Fibroblast of skin of right quadriceps (primary cell): ENCODE measurements at regions not wholly inside any gene's neighbourhood (a gene's known extent, or its start where the extent isn't known, plus 50 kb on each side); places are given as distances from the start of the nearest gene placed in this dataset.
A peak's percentile ranks its signal among the peaks of the same experiment; 100 is the strongest.

Source experiments
- DNase-seq: peaks from one replicate; pipeline ENCODE4 v3.0.0-alpha.2; 2013

GRCh38 chr14:65286443-65286842 lies 126.1 kb upstream of the FUT8 start:
- peak; percentile 27 for DNase-seq

GRCh38 chr14:65287264-65288131 lies 125.0 kb upstream of the FUT8 start:
- DNase-seq, result no peak

- DNase-seq, result peak; percentile 96
Observed at GRCh38 chr14:65290830-65291229, 121.7 kb upstream of the FUT8 start.

- DNase-seq, result no peak
Observed at GRCh38 chr14:65291531-65291930, 121.0 kb upstream of the FUT8 start.

- DNase-seq, result no peak
Observed at GRCh38 chr14:65294816-65295215, 117.7 kb upstream of the FUT8 start.

GRCh38 chr14:65296402-65296801 lies 116.1 kb upstream of the FUT8 start:
- peak; percentile 42 for DNase-seq

GRCh38 chr14:65296876-65297275 lies 115.7 kb upstream of the FUT8 start:
- no peak for DNase-seq

GRCh38 chr14:65297744-65298143 lies 114.8 kb upstream of the FUT8 start:
- DNase-seq, result no peak

GRCh38 chr14:65299826-65300225 lies 112.7 kb upstream of the FUT8 start:
- no peak for DNase-seq

GRCh38 chr14:65301862-65302539 lies 110.5 kb upstream of the FUT8 start:
- DNase-seq, result no peak

GRCh38 chr14:65302571-65303189 lies 109.8 kb upstream of the FUT8 start:
- DNase-seq, result no peak

GRCh38 chr14:65303190-65303898 lies 109.2 kb upstream of the FUT8 start:
- DNase-seq, result peak; percentile 24

- no peak for DNase-seq
Observed at GRCh38 chr14:65303899-65304222, 108.7 kb upstream of the FUT8 start.

GRCh38 chr14:65304239-65304638 lies 108.3 kb upstream of the FUT8 start:
- no peak for DNase-seq

GRCh38 chr14:65304963-65305362 lies 107.6 kb upstream of the FUT8 start:
- no peak for DNase-seq

GRCh38 chr14:65308536-65308935 lies 104.0 kb upstream of the FUT8 start:
- DNase-seq, result no peak

- DNase-seq, result no peak
Observed at GRCh38 chr14:65310568-65310967, 102.0 kb upstream of the FUT8 start.

- no peak for DNase-seq
Observed at GRCh38 chr14:65312859-65313258, 99.7 kb upstream of the FUT8 start.

GRCh38 chr14:65318636-65319506 lies 93.7 kb upstream of the FUT8 start:
- DNase-seq, result no peak

- DNase-seq, result no peak
Observed at GRCh38 chr14:65320661-65321308, 91.7 kb upstream of the FUT8 start.

GRCh38 chr14:65321370-65321875 lies 91.1 kb upstream of the FUT8 start:
- no peak for DNase-seq

GRCh38 chr14:65329481-65329880 lies 83.0 kb upstream of the FUT8 start:
- no peak for DNase-seq
